Naive thymus-derived CD4-positive, alpha-beta T cell (primary cell): ENCODE measurements at regions not wholly inside any gene's neighbourhood (a gene's known extent, or its start where the extent isn't known, plus 50 kb on each side); places are given as distances from the start of the nearest gene placed in this dataset.
"Not testable (repeated sequence)": the region's sequence is repeated elsewhere in the genome, so short reads cannot be mapped to it uniquely, and the experiment has no call there.

Source experiments
- ATAC-seq: fragments of 150-1000 bp; cut with Tn5 transposase; 2 replicates; pipeline ENCODE4 v1.10.0; 2021; ENCODE audit warnings: mild to moderate bottlenecking, moderate library complexity
- CTCF ChIA-PET: fragments of 350-600 bp; sonication (Branson Sonifier 250); formaldehyde crosslinking; loops from one replicate; lab custom pipeline; 2021; ENCODE audit warnings: antibody characterized with exemption; lab: Charles Lee
- POLR2A ChIA-PET: fragments of 350-600 bp; sonication (Branson Sonifier 250); formaldehyde crosslinking; loops from one replicate; lab custom pipeline; 2021; ENCODE audit warnings: antibody characterized with exemption, inconsistent platforms; lab: Charles Lee
- DNase-seq, 9 donors: peaks; one replicate each; pipeline versions ENCODE4 v3.0.0 to v3.0.0-alpha.2; 2020 to 2022; ENCODE audit warnings: mixed read lengths in 1 of 9
- H3K27ac ChIP-seq: one replicate; pipeline ENCODE4 v1.7.0; 2013; ENCODE audit warnings: mild to moderate bottlenecking, low read depth, low read length, moderate library complexity
- H3K27me3 ChIP-seq, 2 donors: one replicate each; pipeline ENCODE4 v1.7.0; 2013; ENCODE audit warnings: low read length in 2 of 2, mild to moderate bottlenecking in 2 of 2, moderate library complexity in 2 of 2; ENCODE audit not compliant: control insufficient read depth in 2 of 2, insufficient read depth in 2 of 2
- H3K36me3 ChIP-seq, 3 experiments: 1 replicate in 2 of 3; 2 replicates in 1 of 3; pipeline ENCODE4 v1.7.0; 2013; ENCODE audit warnings: low read length in 3 of 3, mild to moderate bottlenecking in 3 of 3, moderate library complexity in 1 of 3; ENCODE audit not compliant: insufficient read depth in 3 of 3, control insufficient read depth in 2 of 3
- H3K4me1 ChIP-seq, 2 donors: one replicate each; pipeline ENCODE4 v1.7.0; 2013; ENCODE audit warnings: low read length in 2 of 2, mild to moderate bottlenecking in 2 of 2, moderate library complexity in 1 of 2; ENCODE audit not compliant: control insufficient read depth in 2 of 2, insufficient read depth in 2 of 2
- H3K4me3 ChIP-seq: 2 replicates; pipeline ENCODE4 v1.7.0; 2013; ENCODE audit warnings: mild to moderate bottlenecking, low read length
- H3K9me3 ChIP-seq, 3 experiments: 1 replicate in 2 of 3; 2 replicates in 1 of 3; pipeline ENCODE4 v1.7.0; 2013; ENCODE audit warnings: low read length in 3 of 3; ENCODE audit not compliant: control insufficient read depth in 2 of 3
- H3K27ac Mint-ChIP-seq, 9 donors: one replicate each; pipeline ENCODE4 v1.8.0; 2020 to 2022; ENCODE audit warnings: mixed read lengths in 9 of 9, mild to moderate bottlenecking in 8 of 9, moderate library complexity in 5 of 9, inconsistent platforms in 2 of 9
- H3K27me3 Mint-ChIP-seq, 5 donors: one replicate each; pipeline ENCODE4 v1.8.0; 2021 to 2022; ENCODE audit warnings: mixed read lengths in 5 of 5, mild to moderate bottlenecking in 1 of 5
- H3K36me3 Mint-ChIP-seq, 5 donors: one replicate each; pipeline ENCODE4 v1.8.0; 2020 to 2022; ENCODE audit warnings: mixed read lengths in 5 of 5, mild to moderate bottlenecking in 3 of 5, inconsistent platforms in 1 of 5
- H3K4me1 Mint-ChIP-seq, 7 donors: one replicate each; pipeline ENCODE4 v1.8.0; 2020 to 2022; ENCODE audit warnings: mixed read lengths in 7 of 7, mild to moderate bottlenecking in 3 of 7, inconsistent platforms in 1 of 7
- H3K4me3 Mint-ChIP-seq, 10 donors: one replicate each; pipeline ENCODE4 v1.8.0; 2020 to 2022; ENCODE audit warnings: mild to moderate bottlenecking in 10 of 10, mixed read lengths in 10 of 10, moderate library complexity in 6 of 10, inconsistent platforms in 2 of 10
- H3K9me3 Mint-ChIP-seq, 11 donors: one replicate each; pipeline ENCODE4 v1.8.0; 2020 to 2022; ENCODE audit warnings: mixed read lengths in 11 of 11, mild to moderate bottlenecking in 4 of 11, inconsistent platforms in 1 of 11, moderate library complexity in 1 of 11
- intact Hi-C, 2 donors: fragments of 100-400 bp; cut with micrococcal nuclease; formaldehyde crosslinking; loops; one replicate each; pipeline ENCODE4 v1.15.1; 2023

- intact Hi-C loops, H3K4me3 ChIP-seq, H3K4me1 ChIP-seq, H3K36me3 Mint-ChIP-seq, H3K36me3 ChIP-seq, H3K9me3 Mint-ChIP-seq, H3K27me3 ChIP-seq, POLR2A ChIA-PET, H3K9me3 ChIP-seq, H3K27ac ChIP-seq, H3K27ac Mint-ChIP-seq, H3K4me1 Mint-ChIP-seq, DNase-seq, H3K27me3 Mint-ChIP-seq, H3K4me3 Mint-ChIP-seq, CTCF ChIA-PET: not testable (repeated sequence)
- peak; percentile 24 for ATAC-seq
Measured at GRCh38 chr5:99410386-99410785, 481.6 kb upstream of the CHD1 start.

- H3K27ac Mint-ChIP-seq, POLR2A ChIA-PET, H3K27me3 Mint-ChIP-seq, intact Hi-C loops, DNase-seq, H3K4me3 ChIP-seq, H3K9me3 Mint-ChIP-seq, H3K4me1 ChIP-seq, CTCF ChIA-PET, H3K4me1 Mint-ChIP-seq, H3K9me3 ChIP-seq, H3K4me3 Mint-ChIP-seq, H3K36me3 ChIP-seq, H3K36me3 Mint-ChIP-seq, H3K27me3 ChIP-seq, H3K27ac ChIP-seq, ATAC-seq: not testable (repeated sequence)
Measured at GRCh38 chr5:99404764-99405302, 476.0 kb upstream of the CHD1 start.

DNA sequence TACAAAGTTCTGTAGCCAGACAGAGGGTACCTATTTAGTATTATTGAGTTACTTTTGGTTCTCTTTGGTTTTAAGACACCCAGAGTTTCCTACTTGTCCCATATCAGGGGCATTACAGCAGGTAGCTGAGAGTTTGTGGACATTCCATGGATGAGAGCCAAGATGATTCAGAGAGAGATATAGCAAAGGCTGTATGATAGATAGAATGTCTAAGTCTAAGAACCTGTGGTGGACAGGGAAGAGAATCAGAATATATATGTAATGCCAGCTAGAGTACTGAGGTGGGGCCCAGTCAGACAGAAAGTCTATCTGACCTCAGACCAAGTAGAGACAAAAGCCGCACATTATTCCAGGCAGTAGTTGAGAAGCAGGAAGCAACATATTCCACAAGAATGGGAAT is 471.8 kb upstream of the CHD1 start:
- ATAC-seq, POLR2A ChIA-PET, H3K36me3 ChIP-seq, intact Hi-C loops, H3K27ac Mint-ChIP-seq, H3K27me3 ChIP-seq, DNase-seq, H3K4me3 Mint-ChIP-seq, CTCF ChIA-PET, H3K4me3 ChIP-seq, H3K9me3 ChIP-seq, H3K27ac ChIP-seq, H3K4me1 Mint-ChIP-seq, H3K27me3 Mint-ChIP-seq, H3K4me1 ChIP-seq, H3K9me3 Mint-ChIP-seq, H3K36me3 Mint-ChIP-seq: not testable (repeated sequence)

DNA sequence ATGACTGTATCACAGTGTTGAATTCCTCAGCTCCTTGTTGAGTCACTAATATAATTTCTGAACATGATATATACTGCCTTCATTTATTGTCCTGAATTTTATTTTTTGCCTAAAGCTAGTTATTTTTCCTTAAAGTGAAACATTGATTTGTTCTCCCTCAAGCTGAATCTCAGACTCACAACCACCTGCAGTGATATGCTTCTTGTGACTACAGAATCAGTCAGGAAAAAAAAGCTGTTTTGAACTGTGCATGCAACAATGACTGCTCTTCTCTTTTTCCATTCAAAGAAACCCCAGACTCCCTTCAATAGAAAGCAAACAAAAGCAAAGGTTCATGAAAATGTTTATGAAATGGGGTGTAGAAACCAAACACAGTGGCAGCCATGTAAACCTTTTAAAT is 470.2 kb upstream of the CHD1 start:
- Mint-ChIP-seq H3K27me3 (no peaks in the 10 kb centered on the region), H3K36me3 (no peaks in the 10 kb centered on the region), H3K4me3 (no peak overlapping the region), H3K4me1 (no peaks in the 10 kb centered on the region), H3K27ac (no peak overlapping the region), H3K9me3 (peaks cover 0 to 12% (median 3%) of the 10 kb centered on the region in 11 donors)
- ChIA-PET POLR2A (no interaction called here), CTCF (no interaction called here)
- no peak overlapping the region for H3K27ac ChIP-seq
- ATAC-seq = no peak
- H3K36me3 ChIP-seq = no peaks in the 10 kb centered on the region
- H3K4me3 ChIP-seq = no peak overlapping the region
- intact Hi-C loops = no loop called here
- H3K9me3 ChIP-seq = no peaks in the 10 kb centered on the region
- H3K4me1 ChIP-seq = no peaks in the 10 kb centered on the region
- DNase-seq = no peak
- H3K27me3 ChIP-seq = no peaks in the 10 kb centered on the region

DNA sequence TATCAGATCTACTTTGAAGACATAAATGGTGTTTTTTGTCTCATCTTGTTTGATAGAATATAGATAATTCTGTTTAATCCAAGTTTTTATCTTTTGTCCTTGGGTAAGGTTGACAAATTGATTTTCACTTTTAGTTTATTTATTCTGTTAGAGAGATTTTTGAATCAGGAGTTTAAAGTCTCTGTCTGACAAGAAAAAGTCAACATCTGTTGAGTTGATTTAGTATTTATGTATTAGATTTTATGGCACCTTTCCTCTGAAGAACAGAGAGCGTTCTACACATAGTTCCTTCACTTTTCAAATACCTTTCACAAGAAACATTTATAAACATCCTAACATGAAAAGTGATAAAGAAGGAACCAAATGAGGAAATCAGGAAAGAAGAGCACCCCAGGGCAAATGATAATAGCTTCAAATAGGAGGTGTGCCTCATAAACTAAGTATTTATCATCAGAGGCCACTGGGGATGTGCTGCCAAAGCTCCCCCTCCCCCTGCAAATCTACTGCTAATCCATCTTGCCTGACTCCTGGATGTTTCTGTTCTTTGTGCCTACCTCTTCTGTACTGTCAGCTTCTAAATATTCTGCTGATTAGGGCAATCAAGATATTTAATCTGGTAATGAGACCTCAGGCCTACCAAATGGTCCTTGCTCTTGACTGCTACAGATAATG is 457.7 kb upstream of the CHD1 start:
- Histone ChIP-seq H3K27me3 (no peaks in the 10 kb centered on the region), H3K36me3 (no peaks in the 10 kb centered on the region), H3K4me1 (no peaks in the 10 kb centered on the region), H3K27ac (no peak overlapping the region), H3K4me3 (no peak overlapping the region), H3K9me3 (no peaks in the 10 kb centered on the region)
- Mint-ChIP-seq H3K4me1 (no peaks in the 10 kb centered on the region), H3K4me3 (no peak overlapping the region), H3K27ac (no peak overlapping the region), H3K9me3 (peaks cover 0 to 12% (median 6%) of the 10 kb centered on the region in 11 donors), H3K36me3 (peaks cover 0 to 4% (median 0%) of the 10 kb centered on the region in 5 donors), H3K27me3 (no peaks in the 10 kb centered on the region)
- ATAC-seq (no peak), DNase-seq (no peak)
- intact Hi-C loops = no loop called here
- ChIA-PET POLR2A (no interaction called here), CTCF (no interaction called here)

DNA sequence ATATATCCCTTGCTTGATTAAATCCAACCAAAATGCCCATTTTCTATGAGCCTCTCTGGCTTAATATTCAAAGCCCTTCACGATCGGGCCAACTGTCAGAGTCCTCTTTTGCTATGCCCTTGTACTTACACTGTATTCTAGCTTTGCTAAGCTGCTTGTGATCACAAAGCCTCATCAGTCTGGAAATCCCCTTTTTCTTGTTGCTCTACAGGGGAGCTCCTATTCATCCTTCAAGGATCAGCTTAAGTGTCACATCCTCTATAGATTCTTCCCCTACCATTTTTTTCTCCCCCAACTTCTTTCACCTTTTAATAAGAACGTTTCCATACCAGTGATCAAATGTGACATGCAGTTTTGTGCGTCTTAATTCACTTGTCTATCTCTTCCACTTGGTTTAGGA is 450.4 kb upstream of the CHD1 start:
- H3K36me3 ChIP-seq = no peaks in the 10 kb centered on the region
- intact Hi-C loops = no loop called here
- DNase-seq (no peak), ATAC-seq (no peak)
- POLR2A ChIA-PET = no interaction called here
- H3K27ac ChIP-seq = no peak overlapping the region
- no peak overlapping the region for H3K4me3 ChIP-seq
- H3K27me3 ChIP-seq = no peaks in the 10 kb centered on the region
- Mint-ChIP-seq H3K27me3 (no peaks in the 10 kb centered on the region), H3K27ac (no peak overlapping the region), H3K4me3 (no peak overlapping the region), H3K36me3 (peaks cover 0 to 4% (median 0%) of the 10 kb centered on the region in 5 donors), H3K9me3 (peaks cover 0 to 11% (median 6%) of the 10 kb centered on the region in 11 donors), H3K4me1 (no peaks in the 10 kb centered on the region)
- no peaks in the 10 kb centered on the region for H3K9me3 ChIP-seq
- CTCF ChIA-PET = no interaction called here
- H3K4me1 ChIP-seq = no peaks in the 10 kb centered on the region

- no peak for ATAC-seq
- ChIA-PET POLR2A (no interaction called here), CTCF (no interaction called here)
- no peaks in the 10 kb centered on the region for H3K4me1 ChIP-seq
- no peak overlapping the region for H3K4me3 ChIP-seq
- peaks cover 0 to 10% (median 5%) of the 10 kb centered on the region in 11 donors for H3K9me3 Mint-ChIP-seq
- no peaks in the 10 kb centered on the region for H3K9me3 ChIP-seq
- H3K4me1 Mint-ChIP-seq = no peaks in the 10 kb centered on the region
- DNase-seq = no peak
- H3K27me3 ChIP-seq = no peaks in the 10 kb centered on the region
- no peaks in the 10 kb centered on the region for H3K36me3 Mint-ChIP-seq
- no peaks in the 10 kb centered on the region for H3K36me3 ChIP-seq
- H3K27ac ChIP-seq = no peak overlapping the region
- H3K27me3 Mint-ChIP-seq = no peaks in the 10 kb centered on the region
- no peak overlapping the region for H3K27ac Mint-ChIP-seq
- no peak overlapping the region for H3K4me3 Mint-ChIP-seq
- intact Hi-C loops = no loop called here
Measured at GRCh38 chr5:99378443-99378842, 449.6 kb upstream of the CHD1 start.
